Activated CD8-positive, alpha-beta memory T cell treated with anti-CD3 and anti-CD28 coated beads for 48 hours (primary cell): ENCODE measurements at regions not wholly inside any gene's neighbourhood (a gene's known extent, or its start where the extent isn't known, plus 50 kb on each side); places are given as distances from the start of the nearest gene placed in this dataset.
"Not testable (repeated sequence)": the region's sequence is repeated elsewhere in the genome, so short reads cannot be mapped to it uniquely, and the experiment has no call there.

Experiments used
- DNase-seq, 3 experiments: peaks; one replicate each; pipeline ENCODE4 v3.0.0-alpha.2; 2020; ENCODE audit warnings: low read depth in 2 of 3, low spot score in 2 of 3

DNA sequence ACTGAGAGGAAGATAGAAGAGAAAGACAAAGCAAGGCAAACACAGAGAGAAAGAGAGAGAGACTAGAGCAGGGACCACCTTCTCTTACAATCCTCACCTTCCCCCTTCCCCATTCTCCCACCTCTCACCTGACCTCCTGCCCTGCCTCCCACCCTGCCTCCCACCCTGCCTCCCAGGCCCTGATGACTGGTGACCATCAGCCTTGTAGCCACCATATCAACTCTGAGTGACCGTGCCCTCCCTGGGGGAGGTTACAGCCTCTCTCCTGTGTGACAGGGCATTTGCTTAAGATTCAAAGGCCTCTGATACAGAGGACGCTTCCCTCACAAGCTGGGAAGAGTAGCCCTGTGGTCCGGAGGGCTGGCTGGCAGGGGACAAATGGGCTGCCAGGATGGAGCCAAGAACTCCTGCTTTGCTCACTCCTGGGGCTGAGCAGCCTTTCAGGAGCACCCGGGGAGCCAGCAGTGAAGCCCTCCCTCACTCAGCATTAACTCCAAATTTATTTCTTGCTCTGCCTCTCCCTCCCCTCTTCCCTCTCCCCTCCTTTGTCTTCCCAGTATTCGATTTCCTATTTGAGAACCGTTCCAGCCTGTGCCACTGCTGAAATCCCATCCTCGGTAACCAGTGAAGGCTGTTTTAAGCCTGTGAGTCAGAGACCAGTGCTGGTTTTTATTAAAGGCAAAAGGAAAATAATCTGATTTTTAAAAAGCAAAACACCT, 125.2 kb upstream of the SYT13 start:
- no peak for DNase-seq

- DNase-seq: no peak
Observed at GRCh38 chr11:45410391-45411227, 124.5 kb upstream of the SYT13 start.

DNA sequence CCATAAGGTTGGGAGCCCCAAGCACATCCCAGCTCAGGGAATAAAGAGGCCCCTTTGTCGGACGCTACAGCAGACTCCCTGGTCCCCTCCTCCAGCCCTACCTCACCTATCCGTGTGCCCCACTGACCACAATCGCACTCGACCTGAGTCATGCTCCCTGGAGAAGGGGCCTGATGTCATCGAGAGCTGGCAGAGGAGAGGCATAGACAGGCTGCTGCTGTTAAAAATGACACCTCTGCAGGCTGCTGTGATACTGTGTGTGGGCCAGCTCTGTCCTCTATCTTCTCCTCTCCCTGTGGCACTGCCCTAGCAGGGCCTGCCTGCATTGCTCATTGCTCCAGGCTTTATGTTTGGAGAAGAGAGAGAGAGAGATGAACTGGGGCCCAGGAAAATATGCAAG, 123.4 kb upstream of the SYT13 start:
- DNase-seq: no peak

DNA sequence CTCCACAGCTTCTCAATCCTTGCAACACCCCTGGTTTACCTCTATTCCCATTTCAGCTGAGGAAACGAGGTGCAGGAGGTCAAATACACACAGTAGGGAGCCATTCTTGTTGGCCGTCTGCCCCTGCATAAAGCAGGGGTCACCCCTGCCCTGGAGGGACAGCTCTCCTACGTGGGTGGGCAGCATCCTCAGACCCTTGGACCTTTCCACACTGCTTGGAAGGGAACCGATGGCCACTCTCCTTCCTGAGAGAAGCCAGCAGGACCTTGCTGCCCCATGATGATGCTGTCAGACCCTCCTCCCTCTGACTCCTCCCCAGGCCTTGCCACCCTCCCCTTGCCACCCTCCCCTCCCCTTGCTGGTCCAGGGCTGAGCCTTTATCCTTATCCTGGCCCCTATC, 121.1 kb upstream of the SYT13 start:
- DNase-seq: no peak

- DNase-seq: no peak
Observed at GRCh38 chr11:45405916-45406670, 120.0 kb upstream of the SYT13 start.

DNA sequence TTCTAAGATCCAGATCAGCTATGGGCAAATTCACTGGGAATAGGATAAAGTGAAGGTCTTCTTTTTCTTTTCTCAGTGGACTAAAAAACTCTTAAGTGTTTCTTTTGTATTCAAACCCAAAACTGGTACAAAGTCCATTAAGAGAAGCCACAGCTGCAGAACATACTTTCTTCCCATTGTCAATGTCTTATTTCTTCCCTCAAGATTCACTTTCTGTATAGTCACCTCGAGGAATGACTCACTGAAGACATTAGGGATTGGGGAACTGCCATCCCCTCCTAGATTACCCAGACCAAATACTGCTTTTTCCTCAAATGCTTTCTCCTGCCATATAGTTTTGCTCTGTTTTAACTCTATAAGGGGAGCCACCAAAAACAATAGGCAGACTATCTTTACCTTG, 117.4 kb upstream of the SYT13 start:
- DNase-seq: not testable (repeated sequence)

- no peak for DNase-seq
Observed at GRCh38 chr11:45402049-45402630, 116.0 kb upstream of the SYT13 start.

- DNase-seq: no peak
Observed at GRCh38 chr11:45400591-45400990, 114.5 kb upstream of the SYT13 start.

DNA sequence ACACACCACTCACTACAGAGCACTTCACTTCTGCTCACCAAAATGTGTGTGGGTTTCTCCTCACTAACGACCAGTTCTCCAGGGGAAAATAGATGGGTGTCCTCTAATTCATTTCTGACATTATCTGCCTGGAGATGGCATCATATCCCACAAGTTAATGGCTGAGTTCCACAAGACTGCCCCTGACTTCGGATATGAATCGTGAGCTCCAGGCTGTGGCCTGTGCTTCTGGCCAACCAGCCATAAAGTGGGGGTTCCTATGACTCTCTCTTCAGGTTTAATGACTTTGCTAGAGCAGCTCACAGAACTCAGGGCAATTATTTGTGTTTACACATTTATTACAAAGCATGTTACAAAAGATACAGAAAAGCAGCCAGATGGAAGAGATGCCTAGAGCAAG, 113.0 kb upstream of the SYT13 start:
- no peak for DNase-seq

DNA sequence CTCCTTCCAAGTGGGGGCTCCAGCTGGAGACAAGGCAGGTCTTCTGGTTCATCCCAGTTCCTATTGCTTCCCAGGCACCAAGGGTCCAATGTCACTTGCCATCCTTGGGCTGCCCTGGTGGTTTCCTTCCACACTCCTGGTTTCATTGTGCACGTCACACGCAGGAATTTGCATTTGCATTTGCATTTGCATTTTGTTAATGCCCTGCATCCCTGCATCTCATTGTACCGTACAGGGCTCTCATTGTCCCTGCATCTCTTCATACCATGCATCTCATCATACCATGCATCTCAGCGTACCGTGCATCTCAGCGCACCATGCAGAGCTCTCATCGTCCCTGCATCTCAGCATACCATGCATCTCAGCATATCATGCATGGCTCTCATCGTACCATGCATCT, 112.2 kb upstream of the SYT13 start:
- DNase-seq: no peak

DNA sequence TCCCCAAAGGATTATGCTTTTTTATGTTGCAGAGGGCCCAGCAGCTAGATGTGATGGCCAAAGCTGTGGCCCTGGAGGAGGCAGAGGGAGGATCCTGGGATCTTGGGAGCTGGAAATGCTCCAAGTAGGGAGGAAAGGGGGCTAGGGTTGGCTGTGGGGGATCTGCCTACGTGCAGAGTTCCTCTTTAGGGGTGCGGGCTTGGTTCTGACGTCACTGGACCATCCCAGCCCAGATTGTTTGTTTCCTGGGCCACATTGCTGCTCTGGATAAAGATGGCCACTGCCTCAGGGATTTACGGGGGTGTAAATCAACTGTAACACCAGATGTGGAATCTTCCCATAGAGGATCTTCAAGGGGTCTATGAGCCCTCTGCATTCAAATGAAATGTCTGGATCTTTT, 110.3 kb upstream of the SYT13 start:
- DNase-seq: no peak

DNA sequence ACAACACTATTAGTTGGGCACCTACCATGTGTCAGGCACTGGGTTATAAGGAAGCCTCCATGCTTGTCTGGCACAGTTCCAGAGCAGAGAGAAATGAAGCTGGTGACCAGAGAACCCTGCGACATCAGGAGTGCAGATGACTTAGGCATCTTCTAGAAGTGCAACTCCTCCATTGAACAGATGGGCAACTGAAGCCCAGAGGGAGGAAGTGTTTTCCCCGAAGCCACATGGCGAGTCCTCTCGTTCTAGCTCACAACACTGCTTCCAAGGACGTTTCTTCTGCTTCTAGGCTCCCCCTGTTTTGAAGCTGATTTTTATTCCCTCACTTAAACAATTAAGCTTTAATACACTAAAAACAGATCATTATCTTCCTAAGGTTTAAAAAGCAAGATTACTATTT, 109.8 kb upstream of the SYT13 start:
- DNase-seq: no peak

GRCh38 chr11:45395421-45395820, 109.3 kb upstream of the SYT13 start:
- DNase-seq: no peak

- no peak for DNase-seq
Observed at GRCh38 chr11:45394294-45395085, 108.3 kb upstream of the SYT13 start.

DNA sequence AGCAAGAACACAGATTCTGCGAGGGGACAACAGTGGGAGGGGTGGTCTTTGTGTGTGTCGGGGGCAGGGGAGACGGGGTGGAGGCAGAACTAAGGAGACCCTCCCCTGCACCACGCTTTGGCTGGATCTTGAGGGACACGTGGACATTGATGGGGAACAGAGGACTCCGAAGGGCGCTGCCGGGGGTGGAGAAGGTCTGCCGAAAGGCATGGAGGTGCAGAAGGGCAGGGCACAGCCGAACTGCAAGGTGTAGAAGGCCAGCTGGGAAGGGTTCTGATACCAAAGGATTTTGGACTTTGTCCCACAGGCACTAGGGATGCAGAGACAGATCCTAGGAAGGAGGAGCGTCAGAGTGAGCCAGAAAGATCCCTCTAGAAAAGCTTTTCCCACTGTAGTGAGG, 107.7 kb upstream of the SYT13 start:
- no peak for DNase-seq

GRCh38 chr11:45393334-45393733, 107.2 kb upstream of the SYT13 start:
- DNase-seq: no peak

GRCh38 chr11:45392591-45393091, 106.5 kb upstream of the SYT13 start:
- DNase-seq: no peak

- DNase-seq: no peak
Observed at GRCh38 chr11:45392154-45392553, 106.0 kb upstream of the SYT13 start.

- DNase-seq: no peak
Observed at GRCh38 chr11:45391168-45391850, 105.2 kb upstream of the SYT13 start.

- no peak for DNase-seq
Observed at GRCh38 chr11:45390407-45390806, 104.3 kb upstream of the SYT13 start.
